HL-60 (cell line): ENCODE measurements at regions not wholly inside any gene's neighbourhood (a gene's known extent, or its start where the extent isn't known, plus 50 kb on each side); places are given as distances from the start of the nearest gene placed in this dataset.

Source experiments
- POLR2AphosphoS5 ChIP-seq: IDR thresholded peaks from 2 replicates; pipeline ENCODE4 v1.6.1; 2012; ENCODE audit warnings: low read depth
- REST ChIP-seq: IDR thresholded peaks from 2 replicates; pipeline ENCODE4 v1.6.1; 2012; ENCODE audit warnings: low read depth; ENCODE audit not compliant: insufficient replicate concordance
- TF ChIP-seq, protein P1 (sequence below): IDR thresholded peaks from one replicate; pipeline ENCODE4 v1.5.1; 2011; ENCODE audit warnings: low read length, control low read depth, inconsistent platforms; ENCODE audit not compliant: insufficient read depth

- TF ChIP-seq POLR2AphosphoS5 (no peak), REST (no peak)
- TF ChIP-seq, protein P1, sequence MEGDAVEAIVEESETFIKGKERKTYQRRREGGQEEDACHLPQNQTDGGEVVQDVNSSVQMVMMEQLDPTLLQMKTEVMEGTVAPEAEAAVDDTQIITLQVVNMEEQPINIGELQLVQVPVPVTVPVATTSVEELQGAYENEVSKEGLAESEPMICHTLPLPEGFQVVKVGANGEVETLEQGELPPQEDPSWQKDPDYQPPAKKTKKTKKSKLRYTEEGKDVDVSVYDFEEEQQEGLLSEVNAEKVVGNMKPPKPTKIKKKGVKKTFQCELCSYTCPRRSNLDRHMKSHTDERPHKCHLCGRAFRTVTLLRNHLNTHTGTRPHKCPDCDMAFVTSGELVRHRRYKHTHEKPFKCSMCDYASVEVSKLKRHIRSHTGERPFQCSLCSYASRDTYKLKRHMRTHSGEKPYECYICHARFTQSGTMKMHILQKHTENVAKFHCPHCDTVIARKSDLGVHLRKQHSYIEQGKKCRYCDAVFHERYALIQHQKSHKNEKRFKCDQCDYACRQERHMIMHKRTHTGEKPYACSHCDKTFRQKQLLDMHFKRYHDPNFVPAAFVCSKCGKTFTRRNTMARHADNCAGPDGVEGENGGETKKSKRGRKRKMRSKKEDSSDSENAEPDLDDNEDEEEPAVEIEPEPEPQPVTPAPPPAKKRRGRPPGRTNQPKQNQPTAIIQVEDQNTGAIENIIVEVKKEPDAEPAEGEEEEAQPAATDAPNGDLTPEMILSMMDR, result no peak
These were observed 244.1 kb upstream of the ZC3H12C start for GRCh38 chr11:109849051-109849450.
